Left cardiac atrium (tissue), 4 donors: ENCODE measurements at regions not wholly inside any gene's neighbourhood (a gene's known extent, or its start where the extent isn't known, plus 50 kb on each side); places are given as distances from the start of the nearest gene placed in this dataset.
"Not testable (repeated sequence)": the region's sequence is repeated elsewhere in the genome, so short reads cannot be mapped to it uniquely, and the experiment has no call there.

Experiments
- ATAC-seq, 2 donors: fragments of 200-7000 bp; cut with Tn5 transposase; one replicate each; pipeline ENCODE4 v1.9.1; 2020; ENCODE audit warnings: mild to moderate bottlenecking in 2 of 2, moderate library complexity in 2 of 2
- DNase-seq: peaks from one replicate; pipeline ENCODE4 v3.0.0-alpha.2; 2020
- intact Hi-C, 2 donors: fragments of 100-400 bp; cut with DNase I; formaldehyde crosslinking; loops; one replicate each; pipeline versions ENCODE4 v1.14.1 to v1.15.1; 2022 to 2023
- donor health status: DM: no; HTN: yes; CAD: no.
- donor health status: DM: no; HTN: yes; CAD: no; lungs with severe emphysema.
- donor health status: DM: yes; HTN: yes; CAD: no.
- donor health status: Dilated cardiomyopathy.

DNA sequence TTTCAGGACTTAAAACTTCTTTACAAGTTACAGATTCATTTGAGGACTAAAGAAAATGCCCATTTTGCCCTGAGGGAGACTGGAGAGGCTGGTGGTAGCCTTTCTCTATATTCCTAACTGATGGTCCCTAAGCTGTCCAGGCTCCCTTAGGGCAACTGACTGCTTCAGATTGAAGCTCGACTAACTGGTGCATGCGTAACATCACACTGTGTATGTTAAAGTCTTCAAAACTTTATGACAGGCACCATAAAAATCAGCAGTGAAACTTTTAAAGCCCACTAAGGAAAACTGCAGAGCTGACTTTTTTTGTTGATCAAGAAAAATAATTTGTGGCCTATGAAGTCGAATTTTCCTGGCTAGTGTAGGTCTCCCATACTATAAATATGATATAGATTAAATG lies 233.0 kb upstream of the RPS23 start:
- no peak for ATAC-seq
- intact Hi-C loops: no loop called here
- no peak for DNase-seq

DNA sequence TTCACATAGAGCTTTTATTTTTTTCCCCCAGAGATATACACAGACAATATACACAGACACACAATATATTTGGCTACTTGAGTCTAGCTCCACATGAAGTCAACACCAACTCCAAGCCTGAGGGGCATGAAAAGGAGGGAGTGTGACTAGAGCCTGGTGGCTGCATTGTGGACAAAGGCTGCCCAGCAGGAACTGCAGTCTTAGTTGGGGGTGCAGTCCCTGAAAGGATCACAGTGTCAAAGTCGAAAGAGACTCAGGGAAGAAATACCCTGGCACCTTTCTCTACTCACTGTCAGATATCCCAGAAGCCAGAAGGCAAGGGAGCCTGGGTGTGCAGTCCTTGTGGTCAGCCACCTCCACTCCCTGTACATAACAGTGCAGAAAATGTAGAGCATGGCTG lies 231.6 kb upstream of the RPS23 start:
- DNase-seq: no peak
- ATAC-seq: no peak
- intact Hi-C loops: no loop called here

DNA sequence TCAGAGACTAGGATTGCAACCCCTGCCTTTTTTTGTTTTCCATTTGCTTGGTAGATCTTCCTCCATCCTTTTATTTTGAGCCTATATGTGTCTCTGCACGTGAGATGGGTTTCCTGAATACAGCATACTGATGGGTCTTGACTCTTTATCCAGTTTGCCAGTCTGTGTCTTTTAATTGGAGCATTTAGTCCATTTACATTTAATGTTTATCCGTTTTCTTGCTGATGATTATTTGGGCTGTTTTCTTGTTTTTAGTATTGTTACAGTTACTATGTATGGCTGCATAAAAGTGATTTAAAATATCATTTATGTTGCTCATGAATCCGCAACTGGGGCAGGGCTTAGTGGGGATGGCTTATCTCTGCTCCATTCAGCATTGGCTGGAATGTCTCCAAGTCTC lies 228.2 kb upstream of the RPS23 start:
- ATAC-seq, DNase-seq, intact Hi-C loops: not testable (repeated sequence)

DNA sequence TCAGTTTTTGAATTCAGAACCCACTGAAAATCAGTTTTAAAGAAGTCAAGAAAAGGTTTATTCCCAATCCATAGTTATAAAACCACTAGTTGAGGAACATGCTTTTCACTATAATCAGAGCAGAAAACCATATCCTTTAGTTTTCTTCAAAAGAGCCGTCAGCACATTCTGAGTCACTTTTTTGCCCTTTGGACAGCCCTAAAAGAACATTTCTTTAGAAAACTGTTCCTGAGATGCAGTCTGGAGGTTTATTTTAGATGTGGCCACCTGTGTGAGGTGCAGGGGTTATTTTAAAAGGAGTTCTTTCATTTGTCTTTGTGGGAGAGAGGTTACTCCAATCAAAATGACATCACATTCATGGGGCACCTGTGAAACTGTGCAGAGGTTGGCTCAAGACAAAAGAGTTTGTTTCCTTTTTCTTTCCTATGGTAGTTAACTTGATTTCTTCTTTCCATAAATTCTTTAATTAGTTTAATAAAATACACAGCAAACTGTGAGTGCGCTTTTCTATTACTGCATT lies 221.6 kb upstream of the RPS23 start:
- intact Hi-C loops: no loop called here
- ATAC-seq (no peak), DNase-seq (no peak)

DNA sequence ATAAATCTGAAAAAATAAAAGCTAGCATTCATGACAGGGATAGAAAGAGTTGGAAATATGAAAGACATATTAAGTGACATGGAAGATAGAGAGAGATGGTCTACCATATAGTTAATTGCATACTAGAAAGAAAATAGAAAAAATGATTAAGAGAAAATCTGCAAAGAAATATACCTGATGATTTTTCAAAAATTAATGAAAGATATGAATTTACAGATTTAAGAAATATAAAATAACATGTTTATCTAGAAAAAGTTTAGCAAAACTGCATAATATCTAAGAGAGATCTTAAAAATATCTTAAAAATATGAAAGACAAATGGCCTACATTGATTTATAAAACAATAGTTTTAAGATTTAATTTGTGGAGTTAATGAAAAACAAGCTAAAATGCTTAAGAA lies 219.1 kb upstream of the RPS23 start:
- no peak for DNase-seq
- ATAC-seq: no peak
- intact Hi-C loops: no loop called here

DNA sequence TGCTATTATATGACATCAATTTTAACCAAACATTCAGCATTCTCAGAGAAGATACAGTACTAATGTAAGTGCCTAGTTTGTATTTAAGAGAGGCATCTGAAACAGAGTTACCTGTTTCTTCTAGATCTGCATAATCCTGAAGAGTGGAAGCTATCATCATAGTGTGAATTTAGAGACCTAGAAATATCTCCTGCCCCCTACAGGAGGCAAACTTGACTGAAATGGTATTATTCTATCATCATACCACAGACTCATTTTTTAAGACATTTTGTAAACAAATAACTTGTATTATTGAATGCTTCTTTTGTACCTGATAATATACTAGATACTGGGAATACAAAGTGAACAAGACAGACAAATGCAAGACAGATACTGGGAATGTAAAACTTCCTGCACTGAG lies 216.8 kb upstream of the RPS23 start:
- DNase-seq: no peak
- intact Hi-C loops: no loop called here

DNA sequence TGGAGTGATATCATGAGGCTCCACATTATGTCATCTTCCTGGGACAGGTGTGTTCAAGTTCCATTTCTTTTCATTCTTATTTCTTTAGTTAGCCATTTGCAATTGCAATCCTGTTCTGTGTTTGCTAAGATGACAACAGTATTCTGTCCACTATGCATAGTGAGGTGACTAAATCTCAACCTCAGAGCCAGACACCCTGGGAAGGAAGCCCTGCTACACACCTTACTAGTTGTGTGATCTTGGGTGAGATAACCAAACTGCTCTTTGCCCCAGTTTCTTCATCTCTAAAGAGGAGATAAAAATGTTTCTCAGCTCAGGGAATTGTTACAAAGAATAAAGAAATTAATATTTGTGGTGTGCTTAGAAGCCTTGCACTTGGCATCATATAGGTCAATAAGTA lies 215.1 kb upstream of the RPS23 start:
- intact Hi-C loops: no loop called here
- no peak for DNase-seq
- no peak for ATAC-seq

More for the DNA sequence above, 216.8 kb upstream of the RPS23 start:
- no peak for ATAC-seq

DNA sequence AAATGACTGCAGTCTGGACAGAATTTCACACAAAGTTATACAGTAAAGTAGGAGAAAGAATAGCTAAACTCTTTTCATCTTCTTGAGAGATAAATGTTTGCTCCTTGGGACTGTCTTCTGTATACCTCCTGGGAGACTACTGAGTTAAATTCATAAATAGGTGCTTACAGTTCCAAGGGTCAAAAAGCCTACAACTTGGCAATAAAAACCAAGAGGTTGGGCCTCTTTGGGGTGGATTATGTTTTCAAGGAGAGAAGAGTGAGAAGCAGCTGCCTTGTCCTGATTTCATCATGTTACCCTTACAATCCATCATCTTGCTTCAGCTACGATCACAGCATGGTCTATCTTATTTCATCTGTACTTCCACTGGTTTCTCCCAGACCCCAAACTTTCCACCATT lies 213.2 kb upstream of the RPS23 start:
- DNase-seq (no peak), ATAC-seq (no peak)
- intact Hi-C loops: no loop called here

DNA sequence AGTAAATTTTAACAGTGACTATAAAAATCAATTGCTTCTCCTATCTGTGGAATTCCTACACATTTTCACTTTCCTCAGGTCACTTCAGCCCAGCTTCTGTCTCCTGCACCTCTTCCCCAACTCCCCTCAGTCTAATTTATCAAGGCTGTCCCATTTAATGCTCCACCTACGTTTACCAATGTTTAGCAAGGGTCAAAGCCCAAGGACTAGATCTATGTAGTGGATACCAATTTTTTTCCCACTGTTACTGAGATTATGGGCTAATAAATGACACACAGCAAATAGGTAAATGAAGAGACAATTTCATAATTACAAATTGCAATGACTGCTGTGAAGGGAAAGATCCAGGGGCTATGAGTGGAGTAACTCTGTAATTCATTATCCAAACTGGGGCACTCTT lies 211.5 kb upstream of the RPS23 start:
- intact Hi-C loops: no loop called here
- ATAC-seq (no peak), DNase-seq (no peak)

DNA sequence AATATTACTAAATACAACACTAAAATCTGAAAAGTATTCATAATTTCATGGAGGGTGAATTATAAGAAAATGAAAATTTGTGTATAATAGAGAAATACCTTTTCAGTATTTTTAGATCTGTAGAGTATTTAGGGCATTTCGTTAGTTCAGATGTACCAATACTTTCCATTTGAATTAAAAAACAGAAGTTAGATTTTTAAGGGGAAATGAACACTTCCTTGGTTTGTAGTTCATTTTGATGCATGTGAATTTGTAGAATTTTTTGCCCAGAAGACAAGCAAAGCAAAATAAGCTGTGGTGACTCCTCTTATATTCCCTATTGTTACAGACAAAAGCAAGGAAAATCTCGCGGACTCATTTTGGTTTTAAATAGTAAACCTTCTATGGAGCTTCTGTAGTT lies 209.0 kb upstream of the RPS23 start:
- DNase-seq (no peak), ATAC-seq (no peak)
- intact Hi-C loops: no loop called here

DNA sequence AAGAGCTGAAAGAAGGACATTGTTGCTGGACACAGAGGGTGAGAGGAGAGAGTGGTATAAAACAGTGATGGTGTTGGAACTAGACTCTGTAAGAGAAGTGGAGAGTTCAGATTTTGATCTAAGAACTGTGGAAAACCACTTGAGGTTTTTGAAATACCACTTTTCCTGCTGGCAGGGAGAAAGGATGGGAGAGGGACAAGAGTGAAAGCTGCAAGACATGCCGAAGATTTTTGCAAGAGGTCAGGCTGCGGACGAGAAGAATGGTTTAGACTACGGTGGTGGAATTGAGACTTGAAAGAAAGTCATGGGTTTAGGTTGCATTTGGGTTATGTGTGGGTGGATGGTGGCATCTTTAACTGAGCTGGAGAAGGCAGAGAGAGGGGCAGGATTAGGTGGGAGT lies 202.2 kb upstream of the RPS23 start:
- DNase-seq (no peak), ATAC-seq (no peak)
- intact Hi-C loops: no loop called here

DNA sequence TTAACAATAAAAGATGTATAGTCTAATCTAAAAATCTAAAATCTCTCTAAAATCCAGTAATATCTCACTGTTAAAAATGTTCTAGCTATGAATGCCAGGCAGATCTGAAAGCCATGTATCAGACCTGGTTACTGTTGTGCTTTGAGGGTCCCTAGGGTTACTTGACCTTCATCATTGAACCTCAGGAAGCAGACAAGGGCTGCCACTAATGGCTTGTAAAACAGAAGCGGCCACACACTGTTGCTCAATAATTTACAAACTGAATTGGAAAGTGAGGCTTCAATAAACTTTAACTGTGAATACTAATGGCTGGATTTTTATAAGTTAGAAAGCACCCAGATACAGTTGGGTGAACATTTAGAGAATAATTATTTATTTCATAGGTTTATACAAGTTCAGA lies 198.0 kb upstream of the RPS23 start:
- intact Hi-C loops: no loop called here
- ATAC-seq (no peak), DNase-seq (no peak)

DNA sequence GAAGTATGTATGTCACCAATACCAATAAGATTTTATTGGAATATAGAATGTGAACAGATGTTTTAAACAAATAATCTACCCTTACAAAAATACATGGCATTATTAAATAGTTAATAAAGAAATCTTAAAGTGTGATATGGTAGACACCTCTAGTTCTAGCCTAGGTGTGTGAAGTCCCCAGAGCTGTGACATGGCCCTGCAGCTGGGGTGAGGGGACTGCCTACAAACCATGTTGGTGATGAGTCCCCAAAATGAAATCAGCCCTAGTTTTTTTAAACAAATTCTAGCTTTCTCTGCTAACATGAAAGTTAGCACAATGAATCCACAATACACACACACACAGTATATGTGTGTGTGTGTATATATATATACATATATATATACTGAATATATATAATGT lies 195.1 kb upstream of the RPS23 start:
- DNase-seq: no peak
- intact Hi-C loops: no loop called here
- ATAC-seq: no peak

DNA sequence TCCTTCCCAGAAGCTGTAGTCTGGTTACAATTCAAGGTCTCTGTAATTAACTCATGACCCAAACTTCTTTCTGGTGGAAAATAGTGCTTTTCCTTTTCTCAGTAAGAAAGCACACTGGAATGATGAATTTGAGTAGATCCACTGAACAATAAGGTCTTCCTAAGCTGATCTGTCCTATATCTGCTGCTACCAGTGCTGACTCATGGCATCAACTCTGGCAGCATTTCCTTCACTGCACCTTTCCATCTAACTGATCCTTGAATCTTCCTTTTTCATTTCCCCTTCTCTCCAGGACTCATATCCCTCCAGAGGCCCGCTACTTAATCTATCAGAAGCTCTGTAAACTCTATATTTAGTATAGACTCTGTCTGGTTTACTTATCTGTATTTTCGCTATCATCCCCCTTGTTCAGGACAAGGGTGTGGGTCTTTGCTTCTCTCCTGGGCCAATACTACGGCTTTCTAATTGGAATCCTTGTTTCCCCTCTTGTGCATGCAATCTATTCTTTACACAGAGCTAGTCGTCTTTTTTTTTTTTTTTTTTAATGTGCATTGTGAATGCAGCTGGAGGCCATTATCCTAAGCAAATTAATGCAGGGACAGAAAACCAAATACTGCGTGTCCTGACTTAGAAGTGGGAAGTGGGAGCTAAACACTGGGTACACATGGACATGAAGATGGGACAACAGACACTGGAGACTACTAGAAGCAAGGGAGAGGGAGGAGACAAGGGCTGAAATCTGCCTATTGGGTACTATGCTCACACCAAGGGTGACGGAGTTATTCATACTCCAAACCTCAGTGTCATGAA lies 192.2 kb upstream of the RPS23 start:
- ATAC-seq: no peak
- DNase-seq: no peak
- intact Hi-C loops: no loop called here

DNA sequence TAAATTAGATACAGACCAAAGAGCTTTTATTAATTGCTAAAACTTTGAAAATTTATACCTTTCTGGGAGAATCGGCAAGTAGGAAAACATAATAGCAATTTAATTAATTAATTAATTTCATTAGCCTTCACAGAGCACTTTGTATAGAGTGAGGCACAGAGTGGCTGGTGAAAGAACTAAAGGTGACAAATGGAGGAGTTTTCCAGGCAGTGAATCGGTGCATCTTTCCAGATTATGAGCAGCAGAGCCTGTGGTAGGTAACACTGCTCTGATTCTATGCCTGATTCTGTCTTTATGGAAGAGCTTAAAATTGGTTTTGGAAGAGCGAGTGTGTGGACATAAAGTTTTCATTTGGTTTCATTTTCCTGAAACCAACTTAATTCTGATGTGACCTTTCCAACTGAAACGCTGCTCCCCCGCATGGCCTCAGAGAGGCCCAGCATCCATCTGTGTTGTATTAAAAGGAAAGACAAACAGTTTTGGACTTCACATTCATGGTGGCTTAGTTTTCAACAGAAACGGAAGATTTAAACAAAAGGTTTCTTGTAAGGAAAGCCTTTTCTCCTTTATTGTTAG lies 188.9 kb upstream of the RPS23 start:
- intact Hi-C loops: no loop called here
- DNase-seq (peak; percentile 46), ATAC-seq (peak in 1 of 2 donors; percentile 27)

DNA sequence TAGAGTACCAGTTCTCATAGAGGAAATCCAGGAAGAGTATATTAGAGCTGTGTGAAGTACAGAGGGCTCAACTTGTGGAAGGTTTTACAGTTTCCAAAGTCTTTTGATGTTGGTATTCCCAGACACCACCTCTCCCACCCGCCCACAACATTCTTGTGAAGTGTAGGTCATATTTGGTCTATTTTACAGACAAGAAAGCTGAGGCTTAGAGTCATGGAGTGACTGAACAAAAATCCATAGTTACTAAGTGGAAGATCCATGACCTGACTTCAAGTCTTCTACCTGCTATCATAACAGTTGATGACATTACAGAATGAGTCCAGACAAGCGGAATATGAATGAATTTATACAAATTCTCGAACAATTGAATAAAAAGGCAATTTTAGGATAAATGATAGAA lies 187.1 kb upstream of the RPS23 start:
- DNase-seq (no peak), ATAC-seq (no peak)
- intact Hi-C loops: no loop called here

DNA sequence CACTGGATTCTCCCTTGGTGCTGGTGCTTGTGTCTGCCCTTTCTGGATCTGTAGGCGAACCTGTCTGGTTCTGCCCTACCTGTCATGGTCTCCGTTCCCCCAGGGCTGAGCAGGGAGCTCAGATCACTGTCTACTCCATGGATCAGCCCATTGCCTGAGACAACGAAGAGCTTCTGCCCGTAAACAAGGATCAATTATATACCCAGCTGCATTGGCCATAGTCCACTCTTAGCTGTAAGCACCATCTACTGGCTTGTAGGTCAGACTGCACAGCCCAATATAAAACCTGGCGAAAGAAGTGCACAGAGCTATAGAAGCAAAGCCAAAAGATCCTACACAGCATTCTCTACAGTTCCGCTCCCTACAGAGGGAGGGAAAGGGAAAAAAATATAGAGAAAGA lies 181.5 kb upstream of the RPS23 start:
- DNase-seq (no peak), ATAC-seq (no peak)
- intact Hi-C loops: loop anchor here in 1 of 2 donors (1.0 kb wide), 1 partner anchor 18 kb away; no protein-coding TSS in a partner anchor

DNA sequence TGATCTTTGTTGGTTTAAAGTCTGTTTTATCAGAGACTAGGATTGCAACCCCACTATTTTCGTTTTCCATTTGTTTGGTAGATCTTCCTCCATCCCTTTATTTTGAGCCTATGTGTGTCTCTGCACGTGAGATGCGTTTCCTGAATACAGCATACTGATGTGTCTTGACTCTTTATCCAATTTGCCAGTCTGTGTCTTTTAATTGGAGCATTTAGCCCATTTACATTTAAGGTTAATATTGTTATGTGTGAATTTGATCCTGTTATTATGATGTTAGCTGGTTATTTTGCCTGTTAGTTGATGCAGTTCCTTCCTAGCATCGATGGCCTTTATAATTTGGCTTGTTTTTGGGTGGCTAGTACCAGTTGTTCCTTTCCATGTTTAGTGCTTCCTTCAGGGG lies 177.2 kb upstream of the RPS23 start:
- intact Hi-C loops, DNase-seq, ATAC-seq: not testable (repeated sequence)

DNA sequence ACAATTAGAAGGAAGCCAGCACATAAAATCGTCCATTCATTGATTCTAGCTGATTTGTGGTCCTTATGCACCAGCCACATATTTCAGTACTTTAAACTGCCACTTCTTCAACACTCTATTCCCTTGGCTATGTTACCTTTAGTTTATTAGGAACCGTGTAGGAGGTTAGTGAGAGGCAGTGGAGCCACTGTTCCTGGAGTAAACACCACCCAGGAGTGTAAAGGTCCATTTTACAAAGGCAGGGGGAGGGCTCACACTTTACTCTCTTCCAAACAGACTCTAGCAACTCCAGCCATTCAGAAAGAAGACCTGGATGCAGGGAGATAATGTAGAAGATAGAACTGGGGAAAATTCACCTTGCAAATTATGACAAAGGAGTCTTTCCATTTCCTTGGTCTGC lies 170.2 kb upstream of the RPS23 start:
- intact Hi-C loops: no loop called here
- DNase-seq: no peak

DNA sequence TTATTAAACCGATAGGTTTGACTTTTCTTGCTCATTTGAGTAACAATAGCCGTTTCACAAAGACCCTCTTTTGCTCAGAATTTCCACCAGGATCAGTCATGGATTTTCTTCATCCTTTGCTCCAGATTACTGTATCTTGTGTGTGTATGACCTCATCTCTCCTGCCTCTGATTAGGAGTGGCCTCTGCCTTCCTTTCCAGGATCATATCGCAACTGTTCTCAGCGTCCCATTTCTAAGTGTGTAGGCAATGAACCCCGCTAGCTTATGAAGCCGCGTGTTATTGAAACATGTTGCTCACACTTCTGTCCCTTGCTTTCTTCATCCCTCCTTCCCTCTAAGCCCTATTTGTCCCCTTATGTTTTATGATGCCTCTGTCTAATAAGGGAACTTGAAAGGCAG lies 169.8 kb upstream of the RPS23 start:
- no peak for DNase-seq
- intact Hi-C loops: no loop called here
- ATAC-seq: peak in 1 of 2 donors; percentile 50

More for the DNA sequence above, 170.2 kb upstream of the RPS23 start:
- no peak for ATAC-seq

DNA sequence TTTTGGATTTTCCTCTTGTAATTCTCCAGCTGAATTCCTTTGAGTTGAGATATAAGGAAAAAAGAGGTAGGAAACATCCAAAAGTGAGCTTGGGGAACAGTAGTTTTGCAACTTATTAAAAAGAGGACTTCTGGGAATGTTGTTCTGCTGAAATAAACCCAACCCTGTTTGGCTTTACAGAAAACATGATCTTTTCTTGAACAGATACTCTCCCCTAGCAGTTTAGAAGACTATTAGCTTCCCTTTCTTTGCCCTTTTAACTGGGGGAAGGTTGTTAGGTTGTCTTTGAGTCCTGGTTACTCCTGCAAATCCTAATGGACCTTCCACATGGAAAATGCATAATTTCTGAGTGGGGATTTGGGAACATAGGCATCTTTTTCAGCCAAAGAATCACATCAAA lies 168.7 kb upstream of the RPS23 start:
- intact Hi-C loops: no loop called here
- DNase-seq (no peak), ATAC-seq (peak in 1 of 2 donors; percentile 50)
